ENCODE measurements at regions not wholly inside any gene's neighbourhood (a gene's known extent, or its start where the extent isn't known, plus 50 kb on each side); places are given as distances from the start of the nearest gene placed in this dataset.

- TF ChIP-seq, protein P1, sequence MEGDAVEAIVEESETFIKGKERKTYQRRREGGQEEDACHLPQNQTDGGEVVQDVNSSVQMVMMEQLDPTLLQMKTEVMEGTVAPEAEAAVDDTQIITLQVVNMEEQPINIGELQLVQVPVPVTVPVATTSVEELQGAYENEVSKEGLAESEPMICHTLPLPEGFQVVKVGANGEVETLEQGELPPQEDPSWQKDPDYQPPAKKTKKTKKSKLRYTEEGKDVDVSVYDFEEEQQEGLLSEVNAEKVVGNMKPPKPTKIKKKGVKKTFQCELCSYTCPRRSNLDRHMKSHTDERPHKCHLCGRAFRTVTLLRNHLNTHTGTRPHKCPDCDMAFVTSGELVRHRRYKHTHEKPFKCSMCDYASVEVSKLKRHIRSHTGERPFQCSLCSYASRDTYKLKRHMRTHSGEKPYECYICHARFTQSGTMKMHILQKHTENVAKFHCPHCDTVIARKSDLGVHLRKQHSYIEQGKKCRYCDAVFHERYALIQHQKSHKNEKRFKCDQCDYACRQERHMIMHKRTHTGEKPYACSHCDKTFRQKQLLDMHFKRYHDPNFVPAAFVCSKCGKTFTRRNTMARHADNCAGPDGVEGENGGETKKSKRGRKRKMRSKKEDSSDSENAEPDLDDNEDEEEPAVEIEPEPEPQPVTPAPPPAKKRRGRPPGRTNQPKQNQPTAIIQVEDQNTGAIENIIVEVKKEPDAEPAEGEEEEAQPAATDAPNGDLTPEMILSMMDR (conservative IDR thresholded peaks at IDR 0.05; ENCODE audit: low read length): no peak
- TF ChIP-seq EZH2phosphoT487 (IDR thresholded peaks at IDR 0.05; ENCODE audit: borderline replicate concordance): no peak
Measured at GRCh38 chr22:47788461-47788860, 1026.0 kb downstream of the TBC1D22A start.
